Gastrocnemius medialis (tissue), 4 donors: ENCODE measurements at regions not wholly inside any gene's neighbourhood (a gene's known extent, or its start where the extent isn't known, plus 50 kb on each side); places are given as distances from the start of the nearest gene placed in this dataset.
"Not testable (repeated sequence)": the region's sequence is repeated elsewhere in the genome, so short reads cannot be mapped to it uniquely, and the experiment has no call there.

Experiments
- ATAC-seq, 2 donors: fragments of 150-250 bp; one replicate each; pipeline ENCODE4 v1.9.1; 2016
- DNase-seq, 2 donors: peaks; one replicate each; pipeline ENCODE4 v3.0.0-alpha.2; 2019
- H3K27ac ChIP-seq, 4 donors: fragments of 200-600 bp; sonication (generic); 1 replicate in 1 of 4; 2 replicates in 3 of 4; pipeline ENCODE4 v1.5.1; 2016 to 2018; ENCODE audit warnings: mild to moderate bottlenecking in 2 of 4, moderate library complexity in 1 of 4
- H3K27me3 ChIP-seq, 3 donors: fragments of 200-600 bp; sonication (generic) in 2 of 3; 1 replicate in 1 of 3; 2 replicates in 2 of 3; pipeline versions ENCODE4 v1.5.1 to v1.6.0; 2016 to 2019; ENCODE audit warnings: mild to moderate bottlenecking in 1 of 3, moderate library complexity in 1 of 3
- H3K36me3 ChIP-seq, 2 donors: fragments of 200-600 bp; sonication (generic) in 1 of 2; one replicate each; pipeline ENCODE4 v1.5.1; 2017 to 2018
- H3K4me1 ChIP-seq, 2 donors: fragments of 200-600 bp; sonication (generic) in 1 of 2; one replicate each; pipeline ENCODE4 v1.5.1; 2016 to 2017; ENCODE audit warnings: mild to moderate bottlenecking in 2 of 2
- H3K4me3 ChIP-seq, 4 donors: fragments of 200-600 bp; sonication (generic) in 3 of 4; 1 replicate in 1 of 4; 2 replicates in 3 of 4; pipeline ENCODE4 v1.5.1; 2016 to 2019; ENCODE audit warnings: mild to moderate bottlenecking in 2 of 4
- H3K9me3 ChIP-seq, 3 donors: fragments of 200-600 bp; sonication (generic) in 2 of 3; 1 replicate in 1 of 3; 2 replicates in 2 of 3; pipeline ENCODE4 v1.5.1; 2016 to 2019
- CTCF ChIP-seq, 5 experiments: fragments of 450-650 bp in 3 of 5; fragments of 200-600 bp in 2 of 5; sonication (generic) in 2 of 5; IDR thresholded peaks in 4 of 5; conservative IDR thresholded peaks in 1 of 5; 1 replicate in 4 of 5; 2 replicates in 1 of 5; pipeline ENCODE4 v1.5.1; 2016 to 2019; ENCODE audit warnings: antibody characterized with exemption in 5 of 5, mild to moderate bottlenecking in 3 of 5, moderate library complexity in 3 of 5
- POLR2A ChIP-seq, 2 donors: fragments of 450-650 bp; IDR thresholded peaks; one replicate each; pipeline ENCODE4 v1.6.1; 2017; ENCODE audit warnings: antibody characterized with exemption in 2 of 2, mild to moderate bottlenecking in 2 of 2, moderate library complexity in 2 of 2
- in situ Hi-C, 4 donors: fragments of 200-750 bp; cut with MboI; loops; one replicate each; pipeline versions ENCODE4 v1.15.0 to v1.8.0; 2017; ENCODE audit warnings: low sequenced_read_pairs in 4 of 4
- intact Hi-C: fragments of 100-400 bp; cut with DNase I; formaldehyde crosslinking; loops from one replicate; pipeline ENCODE4 v1.15.1; 2023; ENCODE audit warnings: low total_unique reads

GRCh38 chr1:200260597-200261335 lies 149.1 kb downstream of the ZNF281 start:
- no peak overlapping the region for H3K27ac ChIP-seq
- no peak overlapping the region for H3K4me3 ChIP-seq
- H3K27me3 ChIP-seq: no peaks in the 10 kb centered on the region
- DNase-seq (no peak), ATAC-seq (no peak)
- in situ Hi-C loops: no loop called here
- no peaks in the 10 kb centered on the region for H3K4me1 ChIP-seq
- intact Hi-C loops: no loop called here
- TF ChIP-seq POLR2A (IDR thresholded peaks at IDR 0.05): no peak
- no peaks in the 10 kb centered on the region for H3K9me3 ChIP-seq
- H3K36me3 ChIP-seq: no peaks in the 10 kb centered on the region

GRCh38 chr1:200258447-200259375 lies 151.1 kb downstream of the ZNF281 start:
- H3K4me1 ChIP-seq: no peaks in the 10 kb centered on the region
- in situ Hi-C loops: no loop called here
- no peak overlapping the region for H3K4me3 ChIP-seq
- no peak overlapping the region for H3K27ac ChIP-seq
- no peaks in the 10 kb centered on the region for H3K36me3 ChIP-seq
- no peak for ATAC-seq
- H3K9me3 ChIP-seq: no peaks in the 10 kb centered on the region
- intact Hi-C loops: no loop called here
- no peak for DNase-seq
- no peaks in the 10 kb centered on the region for H3K27me3 ChIP-seq
- TF ChIP-seq POLR2A (IDR thresholded peaks at IDR 0.05) (no peak), CTCF (IDR thresholded peaks at IDR 0.05 in 4 of 5, conservative IDR thresholded peaks at IDR 0.05 in 1 of 5) (no peak)

- intact Hi-C loops: no loop called here
- no peaks in the 10 kb centered on the region for H3K4me1 ChIP-seq
- no peaks in the 10 kb centered on the region for H3K27me3 ChIP-seq
- in situ Hi-C loops: no loop called here
- no peak for TF ChIP-seq CTCF (IDR thresholded peaks at IDR 0.05 in 4 of 5, conservative IDR thresholded peaks at IDR 0.05 in 1 of 5)
- H3K36me3 ChIP-seq: no peaks in the 10 kb centered on the region
- H3K4me3 ChIP-seq: no peak overlapping the region
- no peak for ATAC-seq
- DNase-seq: no peak
- no peaks in the 10 kb centered on the region for H3K9me3 ChIP-seq
- no peak overlapping the region for H3K27ac ChIP-seq
Measured at GRCh38 chr1:200257235-200257634, 152.6 kb downstream of the ZNF281 start.

GRCh38 chr1:200254602-200255001 lies 155.2 kb downstream of the ZNF281 start:
- H3K9me3 ChIP-seq, H3K36me3 ChIP-seq, H3K27ac ChIP-seq, ATAC-seq, H3K4me1 ChIP-seq, DNase-seq, H3K4me3 ChIP-seq, in situ Hi-C loops, H3K27me3 ChIP-seq, intact Hi-C loops: not testable (repeated sequence)

- TF ChIP-seq CTCF (IDR thresholded peaks at IDR 0.05 in 4 of 5, conservative IDR thresholded peaks at IDR 0.05 in 1 of 5): no peak
- TF ChIP-seq POLR2A (IDR thresholded peaks at IDR 0.05): no peak
- Histone ChIP-seq H3K4me1 (no peaks in the 10 kb centered on the region), H3K36me3 (no peaks in the 10 kb centered on the region), H3K9me3 (no peaks in the 10 kb centered on the region), H3K27ac (no peak overlapping the region), H3K4me3 (no peak overlapping the region), H3K27me3 (no peaks in the 10 kb centered on the region)
- intact Hi-C loops (no loop called here), in situ Hi-C loops (no loop called here)
- DNase-seq (no peak), ATAC-seq (no peak)
Measured at GRCh38 chr1:200253774-200254495, 155.9 kb downstream of the ZNF281 start.
